ENCODE measurements at regions not wholly inside any gene's neighbourhood (a gene's known extent, or its start where the extent isn't known, plus 50 kb on each side); places are given as distances from the start of the nearest gene placed in this dataset.

DNA sequence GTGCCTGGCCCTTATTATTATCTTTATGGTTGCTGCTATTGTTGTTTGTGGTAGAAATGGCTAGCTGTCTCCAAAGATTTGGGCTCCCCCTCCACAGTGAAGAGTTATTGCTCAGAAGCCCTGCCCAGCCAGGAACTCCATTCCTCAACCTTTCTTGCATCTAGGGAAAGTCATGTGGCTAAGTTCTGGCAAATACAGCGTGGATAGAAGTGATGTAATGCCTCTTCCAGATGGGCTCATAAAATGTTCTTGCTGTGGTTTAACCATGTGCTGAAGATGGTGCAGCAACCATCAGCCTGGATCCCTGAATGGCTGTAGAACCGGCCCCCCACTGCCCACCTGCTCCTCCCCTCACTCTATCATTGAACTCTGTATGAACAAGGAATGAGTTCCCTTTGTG, 203.5 kb upstream of the E2F8 start:
- TF ChIP-seq, protein P1, sequence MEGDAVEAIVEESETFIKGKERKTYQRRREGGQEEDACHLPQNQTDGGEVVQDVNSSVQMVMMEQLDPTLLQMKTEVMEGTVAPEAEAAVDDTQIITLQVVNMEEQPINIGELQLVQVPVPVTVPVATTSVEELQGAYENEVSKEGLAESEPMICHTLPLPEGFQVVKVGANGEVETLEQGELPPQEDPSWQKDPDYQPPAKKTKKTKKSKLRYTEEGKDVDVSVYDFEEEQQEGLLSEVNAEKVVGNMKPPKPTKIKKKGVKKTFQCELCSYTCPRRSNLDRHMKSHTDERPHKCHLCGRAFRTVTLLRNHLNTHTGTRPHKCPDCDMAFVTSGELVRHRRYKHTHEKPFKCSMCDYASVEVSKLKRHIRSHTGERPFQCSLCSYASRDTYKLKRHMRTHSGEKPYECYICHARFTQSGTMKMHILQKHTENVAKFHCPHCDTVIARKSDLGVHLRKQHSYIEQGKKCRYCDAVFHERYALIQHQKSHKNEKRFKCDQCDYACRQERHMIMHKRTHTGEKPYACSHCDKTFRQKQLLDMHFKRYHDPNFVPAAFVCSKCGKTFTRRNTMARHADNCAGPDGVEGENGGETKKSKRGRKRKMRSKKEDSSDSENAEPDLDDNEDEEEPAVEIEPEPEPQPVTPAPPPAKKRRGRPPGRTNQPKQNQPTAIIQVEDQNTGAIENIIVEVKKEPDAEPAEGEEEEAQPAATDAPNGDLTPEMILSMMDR (IDR thresholded peaks at IDR 0.05): no peak
- TF ChIP-seq POLR2AphosphoS5 (IDR thresholded peaks at IDR 0.05): no peak
- TF ChIP-seq EP300 (IDR thresholded peaks at IDR 0.05): no peak
